HL-60 (cell line): ENCODE measurements at regions not wholly inside any gene's neighbourhood (a gene's known extent, or its start where the extent isn't known, plus 50 kb on each side); places are given as distances from the start of the nearest gene placed in this dataset.

Source experiments
- DNase-seq, 2 experiments: peaks; one replicate each; pipeline ENCODE4 v3.0.0-alpha.2; 2010 to 2020; ENCODE audit warnings: low read depth in 1 of 2, low spot score in 1 of 2
- H3K27ac ChIP-seq: fragments of 250-450 bp; sonication (Bioruptor Pico); replicated peaks from 2 replicates; pipeline ENCODE4 v1.5.1; 2020; ENCODE audit warnings: mild to moderate bottlenecking, moderate library complexity
- H3K27me3 ChIP-seq: fragments of 250-450 bp; sonication (Bioruptor Pico); 2 replicates; pipeline ENCODE4 v1.5.1; 2021; ENCODE audit warnings: mild to moderate bottlenecking, moderate library complexity; ENCODE audit not compliant: insufficient read depth, poor library complexity, severe bottlenecking
- H3K4me3 ChIP-seq: replicated peaks from 2 replicates; pipeline ENCODE4 v1.5.1; 2011; ENCODE audit warnings: mild to moderate bottlenecking, control low read depth, low read length; ENCODE audit not compliant: insufficient read depth
- CTCF ChIP-seq: IDR thresholded peaks from one replicate; pipeline ENCODE4 v1.5.1; 2011; ENCODE audit warnings: low read length, control low read depth, inconsistent platforms; ENCODE audit not compliant: insufficient read depth
- GABPA ChIP-seq: IDR thresholded peaks from 2 replicates; pipeline ENCODE4 v1.6.1; 2012; ENCODE audit warnings: low read depth
- SPI1 ChIP-seq: IDR thresholded peaks from 2 replicates; pipeline ENCODE4 v1.6.1; 2012; ENCODE audit warnings: low read depth, mild to moderate bottlenecking, borderline replicate concordance

GRCh38 chr6:108797951-108798669 lies 50.1 kb upstream of the ARMC2 start:
- Histone ChIP-seq H3K27ac (no peak overlapping the region), H3K27me3 (no peaks in the 10 kb centered on the region), H3K4me3 (no peak overlapping the region)
- TF ChIP-seq SPI1 (no peak), CTCF (no peak), GABPA (no peak)
- no peak for DNase-seq
